NT2/D1 (cell line): ENCODE measurements at regions not wholly inside any gene's neighbourhood (a gene's known extent, or its start where the extent isn't known, plus 50 kb on each side); places are given as distances from the start of the nearest gene placed in this dataset.

Source experiments
- YY1 ChIP-seq: IDR thresholded peaks from 2 replicates; pipeline ENCODE4 v1.6.1; 2011; ENCODE audit not compliant: insufficient read length, insufficient read depth
- ZNF274 ChIP-seq: IDR thresholded peaks from 2 replicates; pipeline ENCODE4 v1.6.1; 2011; ENCODE audit warnings: mild to moderate bottlenecking, low read depth, low read length

GRCh38 chr4:60885011-60885410 is 315.1 kb upstream of the ADGRL3 start:
- TF ChIP-seq YY1 (no peak), ZNF274 (no peak)
